Mucosa of descending colon (tissue), 3 donors: ENCODE measurements at regions not wholly inside any gene's neighbourhood (a gene's known extent, or its start where the extent isn't known, plus 50 kb on each side); places are given as distances from the start of the nearest gene placed in this dataset.
"Not testable (repeated sequence)": the region's sequence is repeated elsewhere in the genome, so short reads cannot be mapped to it uniquely, and the experiment has no call there.

Experiments
- ATAC-seq: fragments of 200-7000 bp; cut with Tn5 transposase; one replicate; pipeline ENCODE4 v1.9.1; 2020; ENCODE audit warnings: mild to moderate bottlenecking, moderate library complexity
- DNase-seq, 3 donors: peaks; one replicate each; pipeline ENCODE4 v3.0.0-alpha.2; 2020
- H3K36me3 ChIP-seq: fragments of 200-600 bp; one replicate; pipeline ENCODE4 v1.8.0; 2021; ENCODE audit warnings: low read depth, mild to moderate bottlenecking
- H3K4me1 ChIP-seq: fragments of 200-600 bp; one replicate; pipeline ENCODE4 v1.8.0; 2021; ENCODE audit warnings: low read depth, mild to moderate bottlenecking
- H3K4me3 ChIP-seq: fragments of 200-600 bp; one replicate; pipeline ENCODE4 v1.8.0; 2021; ENCODE audit warnings: mild to moderate bottlenecking
- H3K9me3 ChIP-seq: fragments of 200-600 bp; one replicate; pipeline ENCODE4 v1.8.0; 2021; ENCODE audit warnings: mild to moderate bottlenecking
- CTCF ChIP-seq: fragments of 200-600 bp; IDR thresholded peaks from one replicate; pipeline ENCODE4 v1.8.0; 2022; ENCODE audit warnings: antibody characterized with exemption, mild to moderate bottlenecking
- intact Hi-C, 2 donors: fragments of 100-400 bp; cut with DNase I in 1 of 2; cut with micrococcal nuclease in 1 of 2; formaldehyde crosslinking; loops; one replicate each; pipeline versions ENCODE4 v1.11.0 to v1.11.1; 2022; cut with DNase I, micrococcal nuclease
- donor health status: DM: no; HTN: no; CAD: no; lungs with moderate emphysema.
- donor health status: DM: no; HTN: no; CAD: no.
- donor health status: DM: no; HTN: yes; CAD: no.

GRCh38 chr5:53291528-53291927 is 182.0 kb upstream of the MOCS2 start:
- peaks cover 3% of the 10 kb centered on the region for H3K9me3 ChIP-seq
- H3K36me3 ChIP-seq = no peaks in the 10 kb centered on the region
- H3K4me3 ChIP-seq = no peak overlapping the region
- TF ChIP-seq CTCF = no peak
- DNase-seq (no peak), ATAC-seq (no peak)
- H3K4me1 ChIP-seq = no peaks in the 10 kb centered on the region
- intact Hi-C loops = no loop called here

- TF ChIP-seq CTCF = no peak
- no peaks in the 10 kb centered on the region for H3K9me3 ChIP-seq
- no peaks in the 10 kb centered on the region for H3K4me1 ChIP-seq
- no peaks in the 10 kb centered on the region for H3K36me3 ChIP-seq
- DNase-seq (no peak), ATAC-seq (no peak)
- intact Hi-C loops = no loop called here
- H3K4me3 ChIP-seq = no peak overlapping the region
These were observed 181.6 kb upstream of the FST start for GRCh38 chr5:53298841-53299240.

- no peak for TF ChIP-seq CTCF
- H3K36me3 ChIP-seq = no peaks in the 10 kb centered on the region
- DNase-seq (no peak), ATAC-seq (no peak)
- H3K4me1 ChIP-seq = no peaks in the 10 kb centered on the region
- H3K4me3 ChIP-seq = no peak overlapping the region
- intact Hi-C loops = no loop called here
- H3K9me3 ChIP-seq = no peaks in the 10 kb centered on the region
These were observed 177.9 kb upstream of the FST start for GRCh38 chr5:53302529-53302928.

- no peak for ATAC-seq
- H3K9me3 ChIP-seq = no peaks in the 10 kb centered on the region
- no peak overlapping the region for H3K4me3 ChIP-seq
- intact Hi-C loops = no loop called here
- no peak for TF ChIP-seq CTCF
- no peaks in the 10 kb centered on the region for H3K4me1 ChIP-seq
- DNase-seq = no peak
- no peaks in the 10 kb centered on the region for H3K36me3 ChIP-seq
These were observed 177.3 kb upstream of the FST start for GRCh38 chr5:53303105-53303504.

- ATAC-seq, H3K4me3 ChIP-seq, DNase-seq, H3K9me3 ChIP-seq, intact Hi-C loops, H3K36me3 ChIP-seq, H3K4me1 ChIP-seq: not testable (repeated sequence)
These were observed 175.1 kb upstream of the FST start for GRCh38 chr5:53305316-53305715.

- no peaks in the 10 kb centered on the region for H3K4me1 ChIP-seq
- ATAC-seq (no peak), DNase-seq (no peak)
- no peaks in the 10 kb centered on the region for H3K36me3 ChIP-seq
- TF ChIP-seq CTCF = no peak
- no peak overlapping the region for H3K4me3 ChIP-seq
- no peaks in the 10 kb centered on the region for H3K9me3 ChIP-seq
- intact Hi-C loops = no loop called here
These were observed 170.8 kb upstream of the FST start for GRCh38 chr5:53309653-53310052.
